HCT116 (cell line): ENCODE measurements at regions not wholly inside any gene's neighbourhood (a gene's known extent, or its start where the extent isn't known, plus 50 kb on each side); places are given as distances from the start of the nearest gene placed in this dataset.

Experiments used
- ATAC-seq: fragments of 200-7000 bp; cut with Tn5 transposase; 2 replicates; pipeline ENCODE4 v1.9.1; 2020; ENCODE audit warnings: mild to moderate bottlenecking, moderate library complexity
- BruUV-seq: library from RNA; stranded (reverse); fragments of 400-500 nt; replicated peaks from 2 replicates; lab custom pipeline; 2021; lab: Mats Ljungman, UMichigan
- CTCF ChIA-PET: fragments of 300-600 bp; sonication (Branson Sonifier 250); formaldehyde crosslinking; loops from one replicate; lab custom pipeline; 2021; ENCODE audit warnings: antibody characterized with exemption; lab: Charles Lee
- POLR2A ChIA-PET: fragments of 300-600, 350-600 bp; sonication (Branson Sonifier 250); formaldehyde crosslinking; loops from one replicate; lab custom pipeline; 2021; ENCODE audit warnings: antibody characterized with exemption; lab: Charles Lee
- RAD21 ChIA-PET, 2 experiments: fragments of 300-600 bp; sonication (Branson Sonifier 250); formaldehyde crosslinking; loops; one replicate each; lab custom pipeline; 2023; ENCODE audit warnings: low total read pairs in 2 of 2; ENCODE audit not compliant: uncharacterized antibody in 2 of 2, unreplicated experiment in 2 of 2, low non-redundant PET in 1 of 2; lab: Charles Lee
- DNase-seq: peaks from one replicate; pipeline ENCODE4 v3.0.0-alpha.2; 2010; ENCODE audit warnings: low read depth, low spot score
- H2AFZ ChIP-seq: fragments of 200-600 bp; shearing (Covaris generic), sonication (generic); 2 replicates; pipeline ENCODE4 v1.6.1; 2017; ENCODE audit warnings: low read depth, mixed run types, mixed read lengths, antibody characterized with exemption, low read length; ENCODE audit not compliant: poor library complexity, severe bottlenecking
- H3K27ac ChIP-seq: 2 replicates; pipeline ENCODE4 v1.5.1; 2012; ENCODE audit warnings: low read depth, low read length
- H3K27me3 ChIP-seq: fragments of 200-600 bp; sonication (generic); 2 replicates; pipeline ENCODE4 v1.6.1; 2016; ENCODE audit warnings: mixed run types, low read length, mixed read lengths; ENCODE audit not compliant: insufficient read depth
- H3K36me3 ChIP-seq, 2 experiments: fragments of 200-500 bp in 1 of 2; fragments of 200-600 bp in 1 of 2; sonication (Bioruptor generic) in 1 of 2; sonication (generic) in 1 of 2; 2 replicates each; pipeline versions ENCODE4 v1.5.1 to v1.6.1; 2014 to 2016; ENCODE audit warnings: low read length in 2 of 2, inconsistent platforms in 1 of 2, mixed read lengths in 1 of 2, mixed run types in 1 of 2; ENCODE audit not compliant: insufficient read depth in 2 of 2, control insufficient read depth in 1 of 2
- H3K4me1 ChIP-seq, 2 experiments: fragments of 200-600 bp in 1 of 2; sonication (generic) in 1 of 2; 2 replicates each; pipeline versions ENCODE4 v1.5.1 to v1.6.1; 2012 to 2017; ENCODE audit warnings: low read length in 2 of 2, inconsistent platforms in 1 of 2, mild to moderate bottlenecking in 1 of 2, mixed read lengths in 1 of 2, mixed run types in 1 of 2, moderate library complexity in 1 of 2; ENCODE audit not compliant: insufficient read depth in 2 of 2, control insufficient read depth in 1 of 2
- H3K4me2 ChIP-seq: fragments of 200-600 bp; sonication (generic); 2 replicates; pipeline ENCODE4 v1.6.1; 2017; ENCODE audit warnings: mixed run types, low read length, mixed read lengths
- H3K4me3 ChIP-seq, 2 experiments: fragments of 200-600 bp in 1 of 2; sonication (generic) in 1 of 2; replicated peaks in 1 of 2; 2 replicates each; pipeline ENCODE4 v1.5.1; 2011 to 2016; ENCODE audit warnings: low read length in 2 of 2, control low read depth in 1 of 2, low read depth in 1 of 2, mild to moderate bottlenecking in 1 of 2, mixed read lengths in 1 of 2, mixed run types in 1 of 2
- H3K79me2 ChIP-seq: fragments of 200-600 bp; sonication (generic); 2 replicates; pipeline ENCODE4 v1.6.1; 2017; ENCODE audit warnings: mild to moderate bottlenecking, mixed run types, low read length, moderate library complexity, mixed read lengths; ENCODE audit not compliant: insufficient read depth
- H3K9ac ChIP-seq: fragments of 200-600 bp; sonication (generic); 2 replicates; pipeline ENCODE4 v1.6.1; 2016; ENCODE audit warnings: low read length, mixed read lengths
- H3K9me2 ChIP-seq: fragments of 200-600 bp; sonication (generic), shearing (Covaris generic); 2 replicates; pipeline ENCODE4 v1.6.1; 2017; ENCODE audit warnings: mixed run types, mild to moderate bottlenecking, moderate library complexity; ENCODE audit not compliant: insufficient read depth
- H3K9me3 ChIP-seq, 2 experiments: fragments of 200-500 bp in 1 of 2; fragments of 200-600 bp in 1 of 2; sonication (Bioruptor generic) in 1 of 2; sonication (generic) in 1 of 2; 2 replicates each; pipeline ENCODE4 v1.6.1; 2014 to 2017; ENCODE audit warnings: low read length in 2 of 2, mixed read lengths in 2 of 2, inconsistent platforms in 1 of 2, low read depth in 1 of 2, mild to moderate bottlenecking in 1 of 2, mixed run types in 1 of 2, moderate library complexity in 1 of 2; ENCODE audit not compliant: control insufficient read depth in 1 of 2, insufficient read depth in 1 of 2
- H4K20me1 ChIP-seq: fragments of 200-600 bp; sonication (generic), shearing (Covaris generic); 2 replicates; pipeline ENCODE4 v1.6.1; 2017; ENCODE audit warnings: mixed run types, mild to moderate bottlenecking, moderate library complexity; ENCODE audit not compliant: insufficient read depth
- ATF3 ChIP-seq: IDR thresholded peaks from 2 replicates; pipeline ENCODE4 v1.6.1; 2012
- CBX3 ChIP-seq: IDR thresholded peaks from 2 replicates; pipeline ENCODE4 v1.6.1; 2012; ENCODE audit warnings: low read depth
- CEBPB ChIP-seq: IDR thresholded peaks from 2 replicates; pipeline ENCODE4 v1.6.1; 2012; ENCODE audit warnings: low read depth
- EGR1 ChIP-seq: IDR thresholded peaks from 2 replicates; pipeline ENCODE4 v1.6.1; 2012; ENCODE audit warnings: low read depth
- ELF1 ChIP-seq: IDR thresholded peaks from 2 replicates; pipeline ENCODE4 v1.6.1; 2012; ENCODE audit warnings: low read depth, borderline replicate concordance
- EZH2phosphoT487 ChIP-seq: fragments of 200-600 bp; IDR thresholded peaks from 2 replicates; pipeline ENCODE4 v1.6.1; 2018; ENCODE audit warnings: antibody characterized with exemption, borderline replicate concordance
- FOSL1 ChIP-seq: IDR thresholded peaks from 2 replicates; pipeline ENCODE4 v1.6.1; 2012; ENCODE audit warnings: low read depth
- JUND ChIP-seq: IDR thresholded peaks from 2 replicates; pipeline ENCODE4 v1.6.1; 2012
- MAX ChIP-seq: IDR thresholded peaks from 2 replicates; pipeline ENCODE4 v1.6.1; 2012
- POLR2A ChIP-seq: IDR thresholded peaks from 2 replicates; pipeline ENCODE4 v1.7.0; 2011; ENCODE audit warnings: borderline replicate concordance; ENCODE audit not compliant: insufficient read depth, insufficient read length; ENCODE audit errors: extremely low read depth
- POLR2AphosphoS5 ChIP-seq: IDR thresholded peaks from 2 replicates; pipeline ENCODE4 v1.6.1; 2011; ENCODE audit warnings: mild to moderate bottlenecking, low read depth, low read length, moderate library complexity
- RAD21 ChIP-seq: IDR thresholded peaks from 2 replicates; pipeline ENCODE4 v1.6.1; 2012; ENCODE audit warnings: low read depth, mild to moderate bottlenecking
- SIN3A ChIP-seq: IDR thresholded peaks from 2 replicates; pipeline ENCODE4 v1.6.1; 2012; ENCODE audit warnings: low read depth
- SP1 ChIP-seq: IDR thresholded peaks from 2 replicates; pipeline ENCODE4 v1.6.1; 2012; ENCODE audit warnings: low read depth
- SRF ChIP-seq: IDR thresholded peaks from 2 replicates; pipeline ENCODE4 v1.6.1; 2012; ENCODE audit warnings: low read depth
- YY1 ChIP-seq: IDR thresholded peaks from 2 replicates; pipeline ENCODE4 v1.6.1; 2011; ENCODE audit warnings: low read length, low read depth, moderate library complexity, mild to moderate bottlenecking; ENCODE audit not compliant: insufficient replicate concordance; ENCODE audit errors: extremely low read depth
- ZBTB33 ChIP-seq: IDR thresholded peaks from 2 replicates; pipeline ENCODE4 v1.6.1; 2011; ENCODE audit warnings: mild to moderate bottlenecking, low read length, moderate library complexity; ENCODE audit not compliant: insufficient replicate concordance; ENCODE audit errors: extremely low read depth
- ZNF274 ChIP-seq: fragments of 200-500 bp; sonication (Bioruptor generic); IDR thresholded peaks from 2 replicates; pipeline ENCODE4 v1.6.1; 2014; ENCODE audit warnings: mild to moderate bottlenecking, low read depth, low read length, inconsistent platforms
- intact Hi-C: fragments of 100-400 bp; cut with micrococcal nuclease; formaldehyde crosslinking; loops from 2 replicates; pipeline ENCODE4 v1.10.0; 2022

- TF ChIP-seq ATF3 (no peak), FOSL1 (no peak), EGR1 (no peak), ZNF274 (no peak), ELF1 (no peak), EZH2phosphoT487 (no peak), POLR2AphosphoS5 (no peak), CBX3 (no peak)
Observed at GRCh38 chr5:167895899-167896659, 395.4 kb upstream of the WWC1 start (continued).

GRCh38 chr5:167896814-167897213, 394.6 kb upstream of the WWC1 start:
- ChIA-PET CTCF (no interaction called here), POLR2A (no interaction called here), RAD21 (no interaction called here)
- Histone ChIP-seq H3K9ac (no peak overlapping the region), H3K4me3 (no peak overlapping the region), H3K9me3 (no peaks in the 10 kb centered on the region), H3K27me3 (peaks cover 19% of the 10 kb centered on the region), H3K4me2 (no peak overlapping the region), H4K20me1 (no peaks in the 10 kb centered on the region), H3K4me1 (no peaks in the 10 kb centered on the region), H3K79me2 (no peaks in the 10 kb centered on the region), H3K27ac (no peak overlapping the region), H3K36me3 (no peaks in the 10 kb centered on the region), H3K9me2 (no peaks in the 10 kb centered on the region), H2AFZ (no peak overlapping the region)
- no peak for DNase-seq
- TF ChIP-seq FOSL1 = no peak
- TF ChIP-seq EGR1 = no peak
- TF ChIP-seq CEBPB = no peak
- no peak for TF ChIP-seq SP1
- TF ChIP-seq RAD21 = no peak
- TF ChIP-seq ZBTB33 = no peak
- TF ChIP-seq POLR2A = no peak
- TF ChIP-seq ZNF274 = no peak
- no peak for TF ChIP-seq SRF
- no peak for TF ChIP-seq CBX3
- no peak for TF ChIP-seq SIN3A
- no peak for TF ChIP-seq YY1
- TF ChIP-seq EZH2phosphoT487 = no peak
- no peak for TF ChIP-seq MAX
- no peak for TF ChIP-seq JUND
- TF ChIP-seq ELF1 = no peak
- ATAC-seq = no peak
- intact Hi-C loops = no loop called here
- no TSS peak for BruUV-seq
